Thyroid gland (tissue), 4 donors: ENCODE measurements at regions not wholly inside any gene's neighbourhood (a gene's known extent, or its start where the extent isn't known, plus 50 kb on each side); places are given as distances from the start of the nearest gene placed in this dataset.

Source experiments
- DNase-seq, 2 donors: peaks; one replicate each; pipeline ENCODE4 v3.0.0-alpha.2; 2019
- H3K27ac ChIP-seq, 3 donors: fragments of 200-600 bp; sonication (generic); 1 replicate in 2 of 3; 2 replicates in 1 of 3; pipeline ENCODE4 v1.5.1; 2016 to 2019; ENCODE audit warnings: mild to moderate bottlenecking in 1 of 3, moderate library complexity in 1 of 3
- H3K27me3 ChIP-seq: fragments of 200-600 bp; sonication (generic); one replicate; pipeline ENCODE4 v1.5.1; 2019
- H3K36me3 ChIP-seq, 2 donors: fragments of 200-600 bp; sonication (generic); one replicate each; pipeline ENCODE4 v1.5.1; 2016 to 2019
- H3K4me1 ChIP-seq, 2 donors: fragments of 200-600 bp; sonication (generic); one replicate each; pipeline ENCODE4 v1.5.1; 2017 to 2019
- H3K4me3 ChIP-seq, 3 donors: fragments of 200-600 bp; sonication (generic); replicated peaks in 1 of 3; 1 replicate in 2 of 3; 2 replicates in 1 of 3; pipeline ENCODE4 v1.5.1; 2016; ENCODE audit warnings: mild to moderate bottlenecking in 1 of 3
- H3K9me3 ChIP-seq: fragments of 200-600 bp; sonication (generic); one replicate; pipeline ENCODE4 v1.5.1; 2017
- CTCF ChIP-seq, 6 experiments: fragments of 200-600 bp in 3 of 6; fragments of 450-650 bp in 3 of 6; sonication (generic) in 3 of 6; IDR thresholded peaks; one replicate each; pipeline ENCODE4 v1.5.1; 2016 to 2019; ENCODE audit warnings: antibody characterized with exemption in 6 of 6, mild to moderate bottlenecking in 2 of 6, inconsistent platforms in 1 of 6, moderate library complexity in 1 of 6
- POLR2A ChIP-seq, 2 donors: fragments of 450-650 bp; IDR thresholded peaks; one replicate each; pipeline ENCODE4 v1.6.1; 2017; ENCODE audit warnings: antibody characterized with exemption in 2 of 2, mild to moderate bottlenecking in 2 of 2, moderate library complexity in 1 of 2
- WGBS, 2 donors: methylation state at CpG; one replicate each; pipeline ENCODE4 v1.1.5; 2017; 5-methylcytosine and 5-hydroxymethylcytosine counted together
- intact Hi-C: fragments of 100-400 bp; cut with DNase I; formaldehyde crosslinking; loops from one replicate; pipeline ENCODE4 v1.15.1; 2023

GRCh38 chr18:57901825-57902589 lies 98.9 kb upstream of the ATP8B1 start:
- 90 to 91% methylated on average over 11 of the region's 11 CpGs for WGBS, 2 donors
- intact Hi-C loops: no loop called here
- no peaks in the 10 kb centered on the region for H3K9me3 ChIP-seq

GRCh38 chr18:57900906-57901435 lies 97.9 kb upstream of the ATP8B1 start:
- Histone ChIP-seq H3K9me3 (no peaks in the 10 kb centered on the region), H3K27me3 (no peaks in the 10 kb centered on the region), H3K4me3 (no peak overlapping the region), H3K27ac (no peak overlapping the region), H3K4me1 (peaks cover 0 to 3% of the 10 kb centered on the region in 2 donors), H3K36me3 (no peaks in the 10 kb centered on the region)
- 95 to 97% methylated on average over 3 of the region's 3 CpGs for WGBS, 2 donors
- intact Hi-C loops: no loop called here
- TF ChIP-seq CTCF (IDR thresholded peaks at IDR 0.05) (no peak), POLR2A (IDR thresholded peaks at IDR 0.05) (no peak)
- DNase-seq: no peak

More at GRCh38 chr18:57901825-57902589, 98.9 kb upstream of the ATP8B1 start:
- TF ChIP-seq POLR2A (IDR thresholded peaks at IDR 0.05): no peak
- TF ChIP-seq CTCF (IDR thresholded peaks at IDR 0.05): no peak
- no peak for DNase-seq
- no peak overlapping the region for H3K4me3 ChIP-seq
- H3K27ac ChIP-seq: no peak overlapping the region
- H3K4me1 ChIP-seq: peaks cover 0 to 3% of the 10 kb centered on the region in 2 donors
- H3K36me3 ChIP-seq: no peaks in the 10 kb centered on the region
- no peaks in the 10 kb centered on the region for H3K27me3 ChIP-seq

DNA sequence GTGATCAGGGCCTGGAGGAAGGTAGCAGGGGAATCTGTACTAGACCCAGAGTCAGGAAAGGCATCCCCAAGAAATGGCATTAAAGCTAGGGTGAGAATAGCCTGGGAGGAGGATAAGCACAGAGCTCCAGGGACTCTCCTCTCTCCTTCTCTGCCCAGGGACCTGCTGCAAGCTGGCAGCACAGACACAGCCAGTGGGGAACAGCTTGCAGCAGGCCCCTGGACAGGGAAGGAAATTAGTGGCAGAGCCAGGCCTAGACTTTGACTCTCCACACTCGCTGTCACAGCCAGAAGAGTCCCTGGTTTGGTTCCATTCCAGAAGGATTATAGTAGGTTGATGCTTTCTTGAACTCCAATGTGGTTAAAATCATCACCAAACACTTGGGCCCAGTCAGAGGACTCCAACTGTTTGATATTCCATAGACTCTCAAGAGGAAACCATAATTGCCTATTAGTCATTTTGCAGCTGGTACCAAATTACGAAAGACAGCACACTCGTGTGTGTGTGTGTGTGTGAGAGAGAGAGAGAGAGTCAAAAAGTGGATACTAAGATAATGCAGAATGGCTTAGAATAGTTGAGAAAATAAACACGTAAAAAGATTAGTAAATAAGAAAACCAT lies 95.5 kb upstream of the ATP8B1 start:
- TF ChIP-seq CTCF (IDR thresholded peaks at IDR 0.05): no peak
- TF ChIP-seq POLR2A (IDR thresholded peaks at IDR 0.05): no peak
- DNase-seq: no peak
- peaks cover 0 to 3% of the 10 kb centered on the region in 2 donors for H3K4me1 ChIP-seq
- no peaks in the 10 kb centered on the region for H3K36me3 ChIP-seq
- WGBS, 2 donors: 67 to 80% methylated on average over 4 of the region's 4 CpGs
- intact Hi-C loops: no loop called here
- H3K27me3 ChIP-seq: no peaks in the 10 kb centered on the region
- no peaks in the 10 kb centered on the region for H3K9me3 ChIP-seq
- H3K4me3 ChIP-seq: no peak overlapping the region
- H3K27ac ChIP-seq: no peak overlapping the region

DNA sequence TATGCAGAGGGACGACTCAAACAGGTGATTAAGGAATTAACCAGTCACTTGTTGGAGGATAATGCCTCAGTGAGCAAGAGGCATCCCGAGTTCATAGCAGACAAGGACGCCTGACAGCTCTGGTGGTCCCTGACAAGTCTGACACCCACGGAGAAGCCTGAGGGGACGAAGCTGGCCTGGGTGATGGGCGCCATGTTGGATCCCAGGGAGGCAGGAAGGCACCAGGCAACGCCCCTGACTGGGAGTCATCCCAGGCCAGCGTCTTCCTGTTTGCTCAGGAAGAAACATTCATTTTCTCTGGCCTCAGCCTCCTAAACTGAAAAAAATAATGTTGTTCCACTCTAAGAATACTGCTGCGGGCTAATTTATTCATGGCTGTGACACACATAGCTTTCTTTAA lies 92.1 kb upstream of the ATP8B1 start:
- H3K27me3 ChIP-seq: no peaks in the 10 kb centered on the region
- intact Hi-C loops: no loop called here
- peaks cover 0 to 3% of the 10 kb centered on the region in 2 donors for H3K4me1 ChIP-seq
- 64 to 78% methylated on average over 6 to 9 of the region's 9 CpGs for WGBS, 2 donors
- no peaks in the 10 kb centered on the region for H3K36me3 ChIP-seq
- no peak for DNase-seq
- TF ChIP-seq CTCF (IDR thresholded peaks at IDR 0.05): no peak
- no peak for TF ChIP-seq POLR2A (IDR thresholded peaks at IDR 0.05)
- no peak overlapping the region for H3K27ac ChIP-seq
- no peaks in the 10 kb centered on the region for H3K9me3 ChIP-seq
- H3K4me3 ChIP-seq: no peak overlapping the region
